ENCODE measurements at regions not wholly inside any gene's neighbourhood (a gene's known extent, or its start where the extent isn't known, plus 50 kb on each side); places are given as distances from the start of the nearest gene placed in this dataset.

DNA sequence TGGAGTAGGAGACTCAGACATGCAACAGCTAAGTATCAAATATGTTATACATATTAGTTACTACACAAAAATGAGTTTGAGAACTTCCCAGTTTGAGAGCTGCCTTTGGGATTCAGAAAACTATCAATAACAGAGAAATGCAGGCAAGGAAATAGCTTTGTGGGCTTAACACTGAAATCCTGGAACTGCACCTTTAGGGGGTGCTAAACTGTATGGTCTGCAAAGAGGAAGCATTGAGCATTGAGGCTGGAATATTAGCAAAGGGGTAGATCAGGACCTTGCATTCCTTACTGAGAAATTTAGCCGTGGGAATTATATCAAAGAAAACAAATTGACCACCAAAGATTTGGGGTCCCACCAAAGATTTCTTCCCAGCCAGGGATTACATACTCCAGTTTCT lies 580.0 kb downstream of the ZNF385D start:
- H3K4me3 ChIP-seq (ENCODE audit: low read depth, low read length), result no peak overlapping the region
- TF ChIP-seq CTCF (conservative IDR thresholded peaks at IDR 0.05; ENCODE audit: low read depth, low read length), result peak; percentile 73
- DNase-seq (ENCODE audit: low read depth), result no peak

DNA sequence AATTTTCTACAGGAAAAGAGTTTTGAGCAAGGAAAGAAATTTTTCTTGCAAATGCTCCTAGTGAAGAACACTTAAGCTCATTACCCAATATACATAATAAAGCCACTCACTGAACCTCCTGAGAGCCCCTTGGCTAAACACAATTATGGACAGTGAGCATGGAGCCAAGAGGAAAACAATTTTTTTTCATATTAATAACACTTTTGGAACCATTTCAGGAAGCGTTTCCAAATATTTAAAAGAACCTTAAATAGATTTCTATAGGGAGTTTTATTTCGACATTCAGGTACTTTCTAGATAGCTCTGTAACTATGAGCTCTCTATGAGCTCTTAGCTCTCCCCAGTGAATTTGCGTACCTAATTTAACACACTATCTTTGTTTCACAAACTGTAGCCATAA lies 581.1 kb downstream of the ZNF385D start:
- no peak for DNase-seq (ENCODE audit: low read depth)
- no peak overlapping the region for H3K4me3 ChIP-seq (ENCODE audit: low read depth, low read length)
- no peak for TF ChIP-seq CTCF (conservative IDR thresholded peaks at IDR 0.05; ENCODE audit: low read depth, low read length)

DNA sequence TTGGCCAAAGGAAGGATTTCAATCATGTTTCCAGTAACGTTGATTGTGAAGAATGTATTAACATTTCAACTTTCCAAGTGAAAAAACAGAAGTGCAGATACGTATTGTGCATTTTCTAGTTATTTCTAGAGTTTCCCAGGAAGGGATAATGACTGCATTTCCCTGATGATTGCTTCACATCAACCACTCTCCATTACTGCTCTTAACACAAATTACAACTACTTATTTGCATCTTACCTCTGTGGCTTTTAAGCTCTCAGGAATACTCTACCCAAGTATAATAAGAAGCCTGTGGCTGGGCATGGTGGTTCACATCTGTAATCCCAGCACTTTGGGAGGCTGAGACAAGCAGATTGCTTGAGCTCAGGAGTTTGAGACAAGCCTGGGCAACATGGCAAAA lies 582.5 kb downstream of the ZNF385D start:
- DNase-seq (ENCODE audit: low read depth), result no peak
- no peak for TF ChIP-seq CTCF (conservative IDR thresholded peaks at IDR 0.05; ENCODE audit: low read depth, low read length)
- H3K4me3 ChIP-seq (ENCODE audit: low read depth, low read length), result no peak overlapping the region

DNA sequence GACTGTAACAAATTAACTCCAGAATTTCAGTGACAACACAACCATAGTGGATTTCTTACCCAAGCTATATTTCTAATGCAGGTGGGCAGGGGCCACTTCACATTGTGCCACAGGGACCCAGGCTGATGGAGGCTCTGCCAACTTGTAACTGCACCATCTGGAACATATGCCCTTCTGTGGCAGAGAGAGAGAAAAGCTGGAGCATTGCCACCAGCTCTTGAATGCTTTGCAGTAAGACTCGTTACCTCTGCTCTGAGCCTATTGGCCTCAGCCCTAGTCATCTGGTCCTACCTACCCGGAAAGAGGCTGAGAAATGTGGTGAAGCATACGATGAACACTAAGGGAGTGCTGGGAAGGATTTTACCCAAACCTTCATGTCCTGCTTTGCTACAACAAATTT lies 587.1 kb downstream of the ZNF385D start:
- no peak overlapping the region for H3K4me3 ChIP-seq (ENCODE audit: low read depth, low read length)
- no peak for DNase-seq (ENCODE audit: low read depth)
- no peak for TF ChIP-seq CTCF (conservative IDR thresholded peaks at IDR 0.05; ENCODE audit: low read depth, low read length)

- TF ChIP-seq CTCF (conservative IDR thresholded peaks at IDR 0.05; ENCODE audit: low read depth, low read length), result no peak
- H3K4me3 ChIP-seq (ENCODE audit: low read depth, low read length), result no peak overlapping the region
- no peak for DNase-seq (ENCODE audit: low read depth)
Observed at GRCh38 chr3:21159543-21159906, 591.5 kb downstream of the ZNF385D start.

GRCh38 chr3:21158861-21159542 lies 592.0 kb downstream of the ZNF385D start:
- DNase-seq (ENCODE audit: low read depth), result no peak
- H3K4me3 ChIP-seq (ENCODE audit: low read depth, low read length), result no peak overlapping the region
- TF ChIP-seq CTCF (conservative IDR thresholded peaks at IDR 0.05; ENCODE audit: low read depth, low read length), result no peak

- no peak overlapping the region for H3K4me3 ChIP-seq (ENCODE audit: low read depth, low read length)
- no peak for TF ChIP-seq CTCF (conservative IDR thresholded peaks at IDR 0.05; ENCODE audit: low read depth, low read length)
- no peak for DNase-seq (ENCODE audit: low read depth)
Observed at GRCh38 chr3:21154911-21155310, 596.1 kb downstream of the ZNF385D start.

Data from epithelial cell of proximal tubule (primary cell).